ENCODE measurements at regions not wholly inside any gene's neighbourhood (a gene's known extent, or its start where the extent isn't known, plus 50 kb on each side); places are given as distances from the start of the nearest gene placed in this dataset.

- H3K4me3 ChIP-seq (replicated peaks in 1 of 4; ENCODE audit: control extremely low read depth in 1 of 4, insufficient read depth in 1 of 4, low read depth in 3 of 4, low read length in 4 of 4), result no peak overlapping the region
- H3K4me2 ChIP-seq (ENCODE audit: extremely low read depth, insufficient read depth, low read length), result no peak overlapping the region
- DNase-seq (ENCODE audit: low read depth in 2 of 2), result no peak
- H3K27me3 ChIP-seq (ENCODE audit: control insufficient read depth, insufficient read depth, low read length), result no peaks in the 10 kb centered on the region
- no peaks in the 10 kb centered on the region for H3K4me1 ChIP-seq (ENCODE audit: control insufficient read depth, extremely low read depth, insufficient read depth, low read length)
- H4K20me1 ChIP-seq (ENCODE audit: control insufficient read depth, extremely low read depth, insufficient read depth, low read length), result no peaks in the 10 kb centered on the region
- TF ChIP-seq EZH2 (IDR thresholded peaks at IDR 0.05; ENCODE audit: low read length, missing control alignments) (no peak), CTCF (conservative IDR thresholded peaks at IDR 0.05 in 1 of 2, IDR thresholded peaks at IDR 0.05 in 1 of 2; ENCODE audit: low read depth in 1 of 2, low read length in 2 of 2) (no peak)
- H3K79me2 ChIP-seq (ENCODE audit: control insufficient read depth, insufficient read depth, low read length), result no peaks in the 10 kb centered on the region
- H3K27ac ChIP-seq (ENCODE audit: insufficient read depth, low read length), result no peak overlapping the region
- no peak overlapping the region for H3K9ac ChIP-seq (ENCODE audit: insufficient read depth, low read length)
- H3K36me3 ChIP-seq (ENCODE audit: control insufficient read depth, insufficient read depth, low read length), result no peaks in the 10 kb centered on the region
- no peaks in the 10 kb centered on the region for H3K9me3 ChIP-seq (ENCODE audit: control insufficient read depth, insufficient read depth, low read depth, low read length)
- H2AFZ ChIP-seq (ENCODE audit: low read length), result no peak overlapping the region
Measured at GRCh38 chr3:115281697-115282675, 134.9 kb upstream of the ZBTB20 start.

- Histone ChIP-seq H3K4me2 (ENCODE audit: extremely low read depth, insufficient read depth, low read length) (no peak overlapping the region), H3K36me3 (ENCODE audit: control insufficient read depth, insufficient read depth, low read length) (no peaks in the 10 kb centered on the region), H3K27me3 (ENCODE audit: control insufficient read depth, insufficient read depth, low read length) (no peaks in the 10 kb centered on the region), H3K27ac (ENCODE audit: insufficient read depth, low read length) (no peak overlapping the region), H4K20me1 (ENCODE audit: control insufficient read depth, extremely low read depth, insufficient read depth, low read length) (no peaks in the 10 kb centered on the region), H3K9me3 (ENCODE audit: control insufficient read depth, insufficient read depth, low read depth, low read length) (no peaks in the 10 kb centered on the region), H3K4me3 (replicated peaks in 1 of 4; ENCODE audit: control extremely low read depth in 1 of 4, insufficient read depth in 1 of 4, low read depth in 3 of 4, low read length in 4 of 4) (no peak overlapping the region), H3K79me2 (ENCODE audit: control insufficient read depth, insufficient read depth, low read length) (no peaks in the 10 kb centered on the region), H2AFZ (ENCODE audit: low read length) (no peak overlapping the region), H3K4me1 (ENCODE audit: control insufficient read depth, extremely low read depth, insufficient read depth, low read length) (no peaks in the 10 kb centered on the region), H3K9ac (ENCODE audit: insufficient read depth, low read length) (no peak overlapping the region)
- no peak for DNase-seq (ENCODE audit: low read depth in 2 of 2)
- TF ChIP-seq EZH2 (IDR thresholded peaks at IDR 0.05; ENCODE audit: low read length, missing control alignments) (no peak), CTCF (conservative IDR thresholded peaks at IDR 0.05 in 1 of 2, IDR thresholded peaks at IDR 0.05 in 1 of 2; ENCODE audit: low read depth in 1 of 2, low read length in 2 of 2) (no peak)
Measured at GRCh38 chr3:115284980-115285379, 137.9 kb upstream of the ZBTB20 start.

GRCh38 chr3:115286529-115287197 lies 139.6 kb upstream of the ZBTB20 start:
- H3K36me3 ChIP-seq (ENCODE audit: control insufficient read depth, insufficient read depth, low read length), result no peaks in the 10 kb centered on the region
- no peak overlapping the region for H3K4me3 ChIP-seq (replicated peaks in 1 of 4; ENCODE audit: control extremely low read depth in 1 of 4, insufficient read depth in 1 of 4, low read depth in 3 of 4, low read length in 4 of 4)
- no peak overlapping the region for H3K4me2 ChIP-seq (ENCODE audit: extremely low read depth, insufficient read depth, low read length)
- H2AFZ ChIP-seq (ENCODE audit: low read length), result no peak overlapping the region
- H3K4me1 ChIP-seq (ENCODE audit: control insufficient read depth, extremely low read depth, insufficient read depth, low read length), result no peaks in the 10 kb centered on the region
- no peaks in the 10 kb centered on the region for H3K79me2 ChIP-seq (ENCODE audit: control insufficient read depth, insufficient read depth, low read length)
- H3K9ac ChIP-seq (ENCODE audit: insufficient read depth, low read length), result no peak overlapping the region
- DNase-seq (ENCODE audit: low read depth in 2 of 2), result no peak
- TF ChIP-seq CTCF (conservative IDR thresholded peaks at IDR 0.05 in 1 of 2, IDR thresholded peaks at IDR 0.05 in 1 of 2; ENCODE audit: low read depth in 1 of 2, low read length in 2 of 2) (no peak), EZH2 (IDR thresholded peaks at IDR 0.05; ENCODE audit: low read length, missing control alignments) (no peak)
- H3K27ac ChIP-seq (ENCODE audit: insufficient read depth, low read length), result no peak overlapping the region
- no peaks in the 10 kb centered on the region for H4K20me1 ChIP-seq (ENCODE audit: control insufficient read depth, extremely low read depth, insufficient read depth, low read length)
- no peaks in the 10 kb centered on the region for H3K27me3 ChIP-seq (ENCODE audit: control insufficient read depth, insufficient read depth, low read length)
- H3K9me3 ChIP-seq (ENCODE audit: control insufficient read depth, insufficient read depth, low read depth, low read length), result no peaks in the 10 kb centered on the region
